Lower leg skin (tissue), 4 donors: ENCODE measurements at regions not wholly inside any gene's neighbourhood (a gene's known extent, or its start where the extent isn't known, plus 50 kb on each side); places are given as distances from the start of the nearest gene placed in this dataset.

Experiments
- DNase-seq, 2 donors: peaks; one replicate each; pipeline ENCODE4 v3.0.0-alpha.2; 2019; ENCODE audit warnings: low spot score in 2 of 2
- H3K4me3 ChIP-seq: fragments of 200-600 bp; sonication (generic); 2 replicates; pipeline ENCODE4 v1.5.1; 2017; ENCODE audit warnings: mild to moderate bottlenecking, low read depth; ENCODE audit not compliant: poor library complexity, severe bottlenecking
- POLR2A ChIP-seq, 2 donors: fragments of 450-650 bp; IDR thresholded peaks; one replicate each; pipeline ENCODE4 v1.6.1; 2016 to 2017; ENCODE audit warnings: antibody characterized with exemption in 2 of 2, mild to moderate bottlenecking in 1 of 2, moderate library complexity in 1 of 2
- WGBS, 2 donors: methylation state at CpG; one replicate each; pipeline ENCODE4 v1.1.5; 2018; 5-methylcytosine and 5-hydroxymethylcytosine counted together
- intact Hi-C: fragments of 100-400 bp; cut with DNase I; formaldehyde crosslinking; loops from one replicate; pipeline ENCODE4 v1.15.0; 2023; ENCODE audit warnings: low total_unique reads
- TF ChIP-seq, protein P1 (sequence below), 3 donors: fragments of 450-650 bp; IDR thresholded peaks; one replicate each; pipeline ENCODE4 v1.5.1; 2016; ENCODE audit warnings: antibody characterized with exemption in 3 of 3, mild to moderate bottlenecking in 3 of 3, moderate library complexity in 2 of 3

GRCh38 chr5:130580264-130580663 lies 584.8 kb downstream of the HINT1 start:
- no peak for DNase-seq
- no peak overlapping the region for H3K4me3 ChIP-seq
- WGBS, 2 donors = 71 to 78% methylated on average over 2 of the region's 2 CpGs
- no peak for TF ChIP-seq POLR2A (IDR thresholded peaks at IDR 0.05)
- TF ChIP-seq, protein P1, sequence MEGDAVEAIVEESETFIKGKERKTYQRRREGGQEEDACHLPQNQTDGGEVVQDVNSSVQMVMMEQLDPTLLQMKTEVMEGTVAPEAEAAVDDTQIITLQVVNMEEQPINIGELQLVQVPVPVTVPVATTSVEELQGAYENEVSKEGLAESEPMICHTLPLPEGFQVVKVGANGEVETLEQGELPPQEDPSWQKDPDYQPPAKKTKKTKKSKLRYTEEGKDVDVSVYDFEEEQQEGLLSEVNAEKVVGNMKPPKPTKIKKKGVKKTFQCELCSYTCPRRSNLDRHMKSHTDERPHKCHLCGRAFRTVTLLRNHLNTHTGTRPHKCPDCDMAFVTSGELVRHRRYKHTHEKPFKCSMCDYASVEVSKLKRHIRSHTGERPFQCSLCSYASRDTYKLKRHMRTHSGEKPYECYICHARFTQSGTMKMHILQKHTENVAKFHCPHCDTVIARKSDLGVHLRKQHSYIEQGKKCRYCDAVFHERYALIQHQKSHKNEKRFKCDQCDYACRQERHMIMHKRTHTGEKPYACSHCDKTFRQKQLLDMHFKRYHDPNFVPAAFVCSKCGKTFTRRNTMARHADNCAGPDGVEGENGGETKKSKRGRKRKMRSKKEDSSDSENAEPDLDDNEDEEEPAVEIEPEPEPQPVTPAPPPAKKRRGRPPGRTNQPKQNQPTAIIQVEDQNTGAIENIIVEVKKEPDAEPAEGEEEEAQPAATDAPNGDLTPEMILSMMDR (IDR thresholded peaks at IDR 0.05) = no peak
- intact Hi-C loops = no loop called here

- no peak for DNase-seq
- no peak for TF ChIP-seq POLR2A (IDR thresholded peaks at IDR 0.05)
- TF ChIP-seq, protein P1 (IDR thresholded peaks at IDR 0.05) = no peak
Measured at GRCh38 chr5:130578354-130578753, 586.7 kb downstream of the HINT1 start.

GRCh38 chr5:130571076-130571475 lies 594.0 kb downstream of the HINT1 start:
- intact Hi-C loops = no loop called here
- no peak for DNase-seq
- TF ChIP-seq, protein P1 (IDR thresholded peaks at IDR 0.05) = no peak
- no peak for TF ChIP-seq POLR2A (IDR thresholded peaks at IDR 0.05)
- no peak overlapping the region for H3K4me3 ChIP-seq

More at GRCh38 chr5:130578354-130578753, 586.7 kb downstream of the HINT1 start:
- intact Hi-C loops = no loop called here
- H3K4me3 ChIP-seq = no peak overlapping the region

- intact Hi-C loops = no loop called here
- TF ChIP-seq, protein P1 (IDR thresholded peaks at IDR 0.05) = no peak
- TF ChIP-seq POLR2A (IDR thresholded peaks at IDR 0.05) = no peak
- DNase-seq = no peak
- H3K4me3 ChIP-seq = no peak overlapping the region
- 63 to 77% methylated on average over 1 of the region's 1 CpG for WGBS, 2 donors
Measured at GRCh38 chr5:130568791-130569190, 596.3 kb downstream of the HINT1 start.

DNA sequence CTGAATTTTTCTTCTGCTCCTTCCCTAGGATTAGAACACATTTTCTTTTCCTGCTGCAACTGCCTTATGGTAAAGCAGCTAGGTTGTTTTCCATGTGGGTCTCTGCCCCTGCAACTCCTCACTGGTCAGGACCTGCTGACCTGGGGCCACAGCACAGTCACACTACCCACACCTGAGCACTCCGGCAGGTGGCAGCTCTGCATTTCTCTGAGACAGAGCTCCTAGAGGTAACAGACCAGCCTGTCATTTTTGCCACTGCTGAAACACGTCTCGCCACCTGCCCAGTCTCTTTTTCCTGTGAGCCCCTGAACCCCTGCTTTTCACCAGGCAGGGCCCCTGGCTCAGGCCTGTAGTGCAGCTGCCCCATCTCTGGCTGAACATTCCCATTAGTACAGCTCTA lies 609.6 kb downstream of the HINT1 start:
- intact Hi-C loops = no loop called here
- no peak for TF ChIP-seq POLR2A (IDR thresholded peaks at IDR 0.05)
- TF ChIP-seq, protein P1 (IDR thresholded peaks at IDR 0.05) = no peak
- H3K4me3 ChIP-seq = no peak overlapping the region
- DNase-seq = no peak
- WGBS, 2 donors = 83 to 86% methylated on average over 3 of the region's 3 CpGs

GRCh38 chr5:130550562-130550928 lies 614.5 kb downstream of the HINT1 start:
- TF ChIP-seq, protein P1 (IDR thresholded peaks at IDR 0.05) = no peak
- TF ChIP-seq POLR2A (IDR thresholded peaks at IDR 0.05) = no peak
- WGBS, 2 donors = 45 to 63% methylated on average over 2 of the region's 2 CpGs
- no peak overlapping the region for H3K4me3 ChIP-seq
- no peak for DNase-seq
- intact Hi-C loops = no loop called here
